GM12873 (cell line): ENCODE measurements at regions not wholly inside any gene's neighbourhood (a gene's known extent, or its start where the extent isn't known, plus 50 kb on each side); places are given as distances from the start of the nearest gene placed in this dataset.

ENCODE experiments used
- CTCF ChIP-seq: IDR thresholded peaks from 2 replicates; pipeline ENCODE4 v1.5.1; 2012; ENCODE audit warnings: low read depth, mild to moderate bottlenecking, moderate library complexity, low read length, control low read depth; ENCODE audit not compliant: insufficient read depth; ENCODE audit errors: missing control alignments

- no peak for TF ChIP-seq CTCF
Observed at GRCh38 chr10:3306050-3306449, 133.5 kb upstream of the PITRM1 start.

DNA sequence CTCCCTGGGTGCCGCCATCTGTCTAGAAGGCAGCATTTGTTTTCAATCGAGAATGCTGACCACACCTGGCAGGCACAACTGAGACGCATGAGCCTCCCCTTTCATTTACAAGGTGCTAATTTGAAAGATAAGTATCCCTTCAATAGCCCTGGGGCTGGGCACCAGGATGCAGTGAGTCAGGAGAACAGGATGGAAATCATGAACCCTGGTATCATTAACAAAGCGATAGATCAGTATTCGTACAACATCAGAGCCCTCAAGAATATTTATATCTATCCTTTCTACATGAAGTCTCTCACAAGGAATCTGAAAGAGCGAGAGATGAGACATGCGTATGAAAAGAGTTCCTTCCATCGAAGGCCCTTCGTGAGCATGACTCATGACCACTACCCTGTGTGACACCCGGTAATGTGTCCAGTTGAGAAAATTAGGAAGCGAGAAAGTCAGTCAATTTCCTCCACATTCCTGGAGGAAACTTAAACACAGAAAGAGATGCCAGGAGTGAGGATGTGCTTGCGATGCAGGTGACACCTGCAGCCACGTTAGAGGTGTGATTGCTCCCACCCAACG, 123.1 kb upstream of the PITRM1 start:
- TF ChIP-seq CTCF: no peak

GRCh38 chr10:3294919-3295581, 122.5 kb upstream of the PITRM1 start:
- TF ChIP-seq CTCF: no peak

DNA sequence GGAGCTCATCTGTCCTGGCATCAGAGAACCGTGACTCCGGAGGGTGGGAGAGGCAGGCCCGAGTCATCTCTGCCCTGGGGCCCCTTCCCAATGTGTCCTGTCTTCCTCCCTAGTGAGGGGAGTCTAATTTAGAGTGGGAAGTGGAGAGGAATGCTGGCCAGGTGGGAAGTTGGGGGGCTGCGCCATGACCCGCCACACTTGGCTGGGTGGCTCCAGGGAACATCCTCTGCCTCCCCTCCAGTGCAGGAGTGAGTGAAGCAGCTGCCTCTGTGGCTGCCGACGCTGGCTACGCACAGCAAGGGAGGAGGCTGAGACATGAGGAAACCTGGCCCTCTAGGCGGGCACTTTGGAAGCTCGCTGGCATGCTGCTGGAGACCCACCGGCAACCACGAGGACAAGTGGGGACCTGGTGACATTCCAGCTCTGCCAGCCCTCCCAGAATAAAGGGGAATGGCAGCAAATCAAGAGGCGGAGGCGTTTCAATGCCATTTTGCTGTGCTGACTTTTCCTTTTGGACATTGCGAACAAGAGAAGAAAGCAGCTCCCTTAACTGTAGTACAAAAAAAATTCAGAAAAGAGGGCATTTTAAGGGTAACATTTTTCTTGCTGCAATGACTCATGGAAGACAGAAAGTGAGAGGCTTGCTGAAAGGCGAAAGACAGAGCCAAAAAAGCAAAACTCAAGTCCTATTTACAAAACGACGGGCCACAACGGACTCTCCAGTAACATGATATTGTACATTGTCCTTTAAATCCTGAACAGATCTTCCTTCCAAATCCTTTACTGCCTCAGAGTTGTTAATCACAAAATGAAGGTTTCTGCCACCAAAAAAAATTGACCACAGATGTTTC, 121.2 kb upstream of the PITRM1 start:
- no peak for TF ChIP-seq CTCF

GRCh38 chr10:3292636-3293035, 120.1 kb upstream of the PITRM1 start:
- TF ChIP-seq CTCF: no peak

GRCh38 chr10:3290550-3290949, 118.0 kb upstream of the PITRM1 start:
- no peak for TF ChIP-seq CTCF
